ENCODE measurements at regions not wholly inside any gene's neighbourhood (a gene's known extent, or its start where the extent isn't known, plus 50 kb on each side); places are given as distances from the start of the nearest gene placed in this dataset.

GRCh38 chr3:117281371-117281770 lies 571.8 kb downstream of the TUSC7 start:
- CTCF ChIA-PET, result no interaction called here
- no peaks in the 10 kb centered on the region for H3K4me1 Mint-ChIP-seq

DNA sequence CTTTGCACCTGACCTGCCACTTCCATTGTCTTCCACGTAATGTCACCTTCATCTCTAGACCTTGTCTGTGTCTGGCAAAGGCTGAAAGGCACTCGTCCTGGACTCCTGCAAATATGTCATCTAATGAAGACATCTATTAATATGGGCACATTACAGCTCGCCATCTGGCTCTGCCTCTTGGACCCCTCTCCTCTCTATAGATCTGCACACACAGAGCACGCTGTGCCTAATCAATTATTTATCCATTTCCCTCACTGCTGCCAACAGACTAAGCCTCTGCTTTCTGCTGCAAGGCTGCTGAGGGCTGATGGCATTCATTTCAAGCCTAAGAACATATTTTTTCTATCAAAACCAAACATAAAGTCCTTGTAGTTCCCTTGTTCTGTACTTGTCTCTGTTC lies 573.0 kb downstream of the TUSC7 start:
- POLR2A ChIA-PET, result no interaction called here
- H3K27me3 Mint-ChIP-seq, result no peaks in the 10 kb centered on the region
- no peaks in the 10 kb centered on the region for H3K9me3 Mint-ChIP-seq
- no peaks in the 10 kb centered on the region for H3K4me1 Mint-ChIP-seq
- no peak overlapping the region for H3K4me3 Mint-ChIP-seq
- TF ChIP-seq, protein P1, sequence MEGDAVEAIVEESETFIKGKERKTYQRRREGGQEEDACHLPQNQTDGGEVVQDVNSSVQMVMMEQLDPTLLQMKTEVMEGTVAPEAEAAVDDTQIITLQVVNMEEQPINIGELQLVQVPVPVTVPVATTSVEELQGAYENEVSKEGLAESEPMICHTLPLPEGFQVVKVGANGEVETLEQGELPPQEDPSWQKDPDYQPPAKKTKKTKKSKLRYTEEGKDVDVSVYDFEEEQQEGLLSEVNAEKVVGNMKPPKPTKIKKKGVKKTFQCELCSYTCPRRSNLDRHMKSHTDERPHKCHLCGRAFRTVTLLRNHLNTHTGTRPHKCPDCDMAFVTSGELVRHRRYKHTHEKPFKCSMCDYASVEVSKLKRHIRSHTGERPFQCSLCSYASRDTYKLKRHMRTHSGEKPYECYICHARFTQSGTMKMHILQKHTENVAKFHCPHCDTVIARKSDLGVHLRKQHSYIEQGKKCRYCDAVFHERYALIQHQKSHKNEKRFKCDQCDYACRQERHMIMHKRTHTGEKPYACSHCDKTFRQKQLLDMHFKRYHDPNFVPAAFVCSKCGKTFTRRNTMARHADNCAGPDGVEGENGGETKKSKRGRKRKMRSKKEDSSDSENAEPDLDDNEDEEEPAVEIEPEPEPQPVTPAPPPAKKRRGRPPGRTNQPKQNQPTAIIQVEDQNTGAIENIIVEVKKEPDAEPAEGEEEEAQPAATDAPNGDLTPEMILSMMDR (IDR thresholded peaks at IDR 0.05), result no peak
- H3K27ac Mint-ChIP-seq, result no peak overlapping the region
- CTCF ChIA-PET, result no interaction called here
- DNase-seq, result no peak
- no peak for ATAC-seq (ENCODE audit: low read depth)
- H3K36me3 Mint-ChIP-seq (ENCODE audit: low read depth), result no peaks in the 10 kb centered on the region
- intact Hi-C loops (cut with micrococcal nuclease), result no loop called here

More at GRCh38 chr3:117281371-117281770, 571.8 kb downstream of the TUSC7 start:
- DNase-seq (no peak), ATAC-seq (ENCODE audit: low read depth) (no peak)
- Mint-ChIP-seq H3K27me3 (no peaks in the 10 kb centered on the region), H3K4me3 (no peak overlapping the region), H3K27ac (no peak overlapping the region), H3K36me3 (ENCODE audit: low read depth) (no peaks in the 10 kb centered on the region), H3K9me3 (no peaks in the 10 kb centered on the region)
- TF ChIP-seq, protein P1 (IDR thresholded peaks at IDR 0.05), result no peak
- POLR2A ChIA-PET, result no interaction called here
- intact Hi-C loops (cut with micrococcal nuclease), result no loop called here

DNA sequence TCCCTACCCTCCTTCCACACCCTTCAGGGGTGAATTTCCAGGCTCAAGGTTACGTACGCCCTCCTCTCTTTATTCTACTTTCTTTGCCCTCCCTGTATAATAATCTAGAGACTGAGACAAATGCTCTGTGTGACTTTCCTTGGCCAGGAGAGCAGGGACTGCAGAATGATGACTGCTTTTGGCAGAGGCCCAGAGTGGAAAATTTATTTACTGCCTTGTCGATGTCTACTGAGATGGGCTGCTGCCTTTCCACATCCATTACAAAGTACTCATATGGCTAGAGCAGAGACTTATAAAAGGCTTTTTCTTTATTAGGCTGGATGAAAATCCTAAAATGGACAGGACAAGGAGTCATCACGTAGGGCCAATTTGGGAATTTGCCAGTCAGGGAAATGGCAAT lies 576.2 kb downstream of the TUSC7 start:
- TF ChIP-seq, protein P1 (IDR thresholded peaks at IDR 0.05), result no peak
- Mint-ChIP-seq H3K27me3 (no peaks in the 10 kb centered on the region), H3K36me3 (ENCODE audit: low read depth) (no peaks in the 10 kb centered on the region), H3K4me1 (no peaks in the 10 kb centered on the region), H3K4me3 (no peak overlapping the region), H3K27ac (no peak overlapping the region), H3K9me3 (no peaks in the 10 kb centered on the region)
- no peak for DNase-seq
- intact Hi-C loops (cut with micrococcal nuclease), result no loop called here
- POLR2A ChIA-PET, result no interaction called here
- CTCF ChIA-PET, result no interaction called here
- ATAC-seq (ENCODE audit: low read depth), result no peak

GRCh38 chr3:117286488-117286887 lies 576.9 kb downstream of the TUSC7 start:
- TF ChIP-seq, protein P1 (IDR thresholded peaks at IDR 0.05), result no peak
- DNase-seq (no peak), ATAC-seq (ENCODE audit: low read depth) (no peak)
- CTCF ChIA-PET, result no interaction called here
- Mint-ChIP-seq H3K27ac (no peak overlapping the region), H3K4me1 (no peaks in the 10 kb centered on the region), H3K4me3 (no peak overlapping the region), H3K27me3 (no peaks in the 10 kb centered on the region), H3K36me3 (ENCODE audit: low read depth) (no peaks in the 10 kb centered on the region), H3K9me3 (no peaks in the 10 kb centered on the region)
- POLR2A ChIA-PET, result no interaction called here
- intact Hi-C loops (cut with micrococcal nuclease), result no loop called here

GRCh38 chr3:117287602-117288001 lies 578.0 kb downstream of the TUSC7 start:
- POLR2A ChIA-PET, result no interaction called here
- CTCF ChIA-PET, result no interaction called here
- intact Hi-C loops (cut with micrococcal nuclease), result no loop called here
- no peak for DNase-seq
- Mint-ChIP-seq H3K27me3 (no peaks in the 10 kb centered on the region), H3K36me3 (ENCODE audit: low read depth) (no peaks in the 10 kb centered on the region), H3K9me3 (no peaks in the 10 kb centered on the region), H3K4me1 (no peaks in the 10 kb centered on the region), H3K27ac (no peak overlapping the region), H3K4me3 (no peak overlapping the region)
- no peak for ATAC-seq (ENCODE audit: low read depth)
- TF ChIP-seq, protein P1 (IDR thresholded peaks at IDR 0.05), result no peak
